A673 (cell line): ENCODE measurements at regions not wholly inside any gene's neighbourhood (a gene's known extent, or its start where the extent isn't known, plus 50 kb on each side); places are given as distances from the start of the nearest gene placed in this dataset.

ENCODE experiments used
- BruUV-seq: library from RNA; stranded (reverse); fragments of 400-500 nt; replicated peaks from 2 replicates; lab custom pipeline; 2021; lab: Mats Ljungman, UMichigan
- CTCF ChIA-PET: fragments of 300-600 bp; sonication (Branson Sonifier 250); formaldehyde crosslinking; loops from one replicate; lab custom pipeline; 2022; ENCODE audit warnings: antibody characterized with exemption; lab: Charles Lee
- POLR2A ChIA-PET: fragments of 300-600 bp; sonication (Branson Sonifier 250); formaldehyde crosslinking; loops from one replicate; lab custom pipeline; 2022; ENCODE audit warnings: antibody characterized with exemption; ENCODE audit not compliant: low non-redundant PET; lab: Charles Lee
- DNase-seq: peaks from one replicate; pipeline ENCODE4 v3.0.0-alpha.2; 2015; ENCODE audit warnings: low spot score
- H3K27ac ChIP-seq: fragments of 200-600 bp; sonication (generic); 2 replicates; pipeline ENCODE4 v1.5.1; 2016; ENCODE audit warnings: mixed run types, low read depth, mild to moderate bottlenecking, mixed read lengths, antibody characterized with exemption, low read length; ENCODE audit not compliant: poor library complexity, severe bottlenecking
- H3K27me3 ChIP-seq: fragments of 200-600 bp; sonication (generic); replicated peaks from 2 replicates; pipeline ENCODE4 v1.6.1; 2017; ENCODE audit warnings: mixed run types, low read depth, mild to moderate bottlenecking, mixed read lengths, antibody characterized with exemption, low read length; ENCODE audit not compliant: insufficient read depth, poor library complexity
- H3K36me3 ChIP-seq: fragments of 200-600 bp; sonication (generic); 2 replicates; pipeline ENCODE4 v1.6.1; 2016; ENCODE audit warnings: mixed run types, mild to moderate bottlenecking, mixed read lengths, antibody characterized with exemption, low read length; ENCODE audit not compliant: insufficient read depth, poor library complexity, severe bottlenecking
- H3K4me1 ChIP-seq: fragments of 200-600 bp; sonication (generic); 2 replicates; pipeline ENCODE4 v1.6.1; 2017; ENCODE audit warnings: mixed run types, mild to moderate bottlenecking, mixed read lengths, antibody characterized with exemption, low read length; ENCODE audit not compliant: insufficient read depth, poor library complexity, severe bottlenecking
- H3K4me3 ChIP-seq: fragments of 200-600 bp; sonication (generic); 2 replicates; pipeline ENCODE4 v1.5.1; 2016; ENCODE audit warnings: low read depth, mixed run types, mild to moderate bottlenecking, mixed read lengths, low read length; ENCODE audit not compliant: poor library complexity, severe bottlenecking
- H3K9me3 ChIP-seq: fragments of 200-600 bp; sonication (generic); 2 replicates; pipeline ENCODE4 v1.6.1; 2016; ENCODE audit warnings: mixed run types, low read depth, mild to moderate bottlenecking, mixed read lengths, antibody characterized with exemption, low read length; ENCODE audit not compliant: poor library complexity, severe bottlenecking
- CTCF ChIP-seq: fragments of 300-800, 200-600 bp; sonication (generic); conservative IDR thresholded peaks from 2 replicates; pipeline ENCODE4 v1.5.1; 2017; ENCODE audit warnings: low read depth, mild to moderate bottlenecking, antibody characterized with exemption, low read length, moderate library complexity, mixed read lengths
- EZH2 ChIP-seq: fragments of 200-600 bp; sonication (generic); IDR thresholded peaks from 2 replicates; pipeline ENCODE4 v1.6.1; 2017; ENCODE audit warnings: borderline replicate concordance, low read depth, mild to moderate bottlenecking, mixed read lengths, antibody characterized with exemption, low read length; ENCODE audit not compliant: poor library complexity, severe bottlenecking
- intact Hi-C: fragments of 100-400 bp; cut with micrococcal nuclease; formaldehyde crosslinking; loops from one replicate; pipeline ENCODE4 v1.10.0; 2022; ENCODE audit not compliant: unreplicated experiment

DNA sequence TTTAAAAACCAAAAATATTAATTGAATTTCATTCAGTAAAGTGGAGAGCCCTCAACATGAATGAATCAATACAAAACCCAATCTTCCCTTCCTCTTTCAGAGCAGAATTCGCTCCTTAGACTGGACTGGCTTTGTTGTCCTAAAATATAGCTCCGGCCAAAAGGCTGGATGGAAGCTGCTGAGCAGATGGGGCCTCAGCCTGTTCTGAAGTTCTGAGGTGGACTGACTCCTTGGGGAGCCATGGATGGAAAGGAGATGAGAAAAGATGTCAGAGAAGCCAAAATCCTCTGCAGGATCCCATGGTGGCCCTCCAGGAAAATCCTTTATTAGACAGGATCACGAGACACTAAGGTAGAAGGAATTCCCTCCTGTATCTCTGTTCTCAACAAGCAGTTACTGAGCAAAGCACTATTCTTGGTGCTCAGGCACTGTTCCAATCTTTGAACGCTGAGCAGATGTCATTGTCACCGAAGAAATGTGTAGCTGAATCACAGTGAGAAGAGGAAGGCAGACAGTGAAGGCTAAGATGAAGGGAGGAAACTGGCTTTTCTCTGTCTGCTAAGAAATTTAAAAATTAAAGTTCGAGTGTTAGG, 122.0 kb downstream of the SEMA6D start:
- H3K4me1 ChIP-seq: no peaks in the 10 kb centered on the region
- H3K27ac ChIP-seq: no peak overlapping the region
- POLR2A ChIA-PET: no interaction called here
- TF ChIP-seq CTCF: no peak
- CTCF ChIA-PET: no interaction called here
- H3K36me3 ChIP-seq: no peaks in the 10 kb centered on the region
- no peaks in the 10 kb centered on the region for H3K27me3 ChIP-seq
- no peak overlapping the region for H3K4me3 ChIP-seq
- no peaks in the 10 kb centered on the region for H3K9me3 ChIP-seq
- intact Hi-C loops: no loop called here
- no peak for DNase-seq
- no TSS peak for BruUV-seq

DNA sequence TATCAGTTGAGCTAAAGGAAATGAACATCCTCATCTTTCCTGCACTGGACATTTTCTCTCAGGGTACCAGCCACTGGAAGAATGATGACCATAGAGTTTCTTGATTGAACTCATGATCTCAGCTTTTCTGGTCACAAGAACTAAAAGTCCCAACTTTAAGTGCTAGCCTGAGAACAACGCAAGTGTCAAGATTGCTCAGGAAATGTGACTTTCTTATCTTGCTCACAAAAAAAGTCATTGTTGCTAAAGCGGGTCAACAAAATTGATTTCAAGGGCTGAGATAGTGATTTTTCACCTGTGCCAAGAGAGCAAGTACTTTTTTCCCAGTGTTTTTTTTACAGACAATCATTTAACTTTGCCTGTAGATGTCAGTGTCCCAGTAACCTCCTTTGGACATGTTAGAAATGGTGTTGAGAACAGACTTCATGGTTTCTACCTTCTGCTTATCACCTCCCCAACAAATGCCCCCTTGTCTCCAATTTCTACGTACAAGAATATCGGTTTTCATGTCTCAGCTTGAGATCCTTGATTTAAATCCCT, 125.9 kb downstream of the SEMA6D start:
- TF ChIP-seq CTCF: no peak
- TF ChIP-seq EZH2: no peak
- CTCF ChIA-PET: no interaction called here
- BruUV-seq: no TSS peak

GRCh38 chr15:47844437-47844836, 127.1 kb downstream of the SEMA6D start:
- Histone ChIP-seq H3K9me3 (no peaks in the 10 kb centered on the region), H3K27me3 (no peaks in the 10 kb centered on the region), H3K27ac (no peak overlapping the region), H3K4me3 (no peak overlapping the region), H3K36me3 (no peaks in the 10 kb centered on the region), H3K4me1 (no peaks in the 10 kb centered on the region)
- ChIA-PET POLR2A (no interaction called here), CTCF (no interaction called here)
- no peak for DNase-seq
- BruUV-seq: no TSS peak
- intact Hi-C loops: no loop called here
- no peak for TF ChIP-seq EZH2
- no peak for TF ChIP-seq CTCF

More for the DNA sequence above, 125.9 kb downstream of the SEMA6D start:
- Histone ChIP-seq H3K27me3 (no peaks in the 10 kb centered on the region), H3K36me3 (no peaks in the 10 kb centered on the region), H3K4me3 (no peak overlapping the region), H3K27ac (no peak overlapping the region), H3K4me1 (no peaks in the 10 kb centered on the region), H3K9me3 (no peaks in the 10 kb centered on the region)
- POLR2A ChIA-PET: no interaction called here
- no peak for DNase-seq
- intact Hi-C loops: no loop called here
